ENCODE measurements at regions not wholly inside any gene's neighbourhood (a gene's known extent, or its start where the extent isn't known, plus 50 kb on each side); places are given as distances from the start of the nearest gene placed in this dataset.

GRCh38 chr19:33878030-33878544 lies 81.4 kb downstream of the KCTD15 start (continued):
- TF ChIP-seq BRCA1 (IDR thresholded peaks at IDR 0.05; ENCODE audit: low read depth, low read length): no peak

GRCh38 chr19:33878910-33879810 lies 82.5 kb downstream of the KCTD15 start:
- TF ChIP-seq POLR2AphosphoS5 (IDR thresholded peaks at IDR 0.05; ENCODE audit: low read length): no peak
- DNase-seq (ENCODE audit: low read depth, low spot score) (no peak), FAIRE-seq (no peak), ATAC-seq (no peak; the same call in 2 of the 3 replicates)
- H3K27ac ChIP-seq (ENCODE audit: control insufficient read depth, insufficient read depth): no peak overlapping the region
- H4K20me1 ChIP-seq (ENCODE audit: control insufficient read depth, insufficient read depth): no peaks in the 10 kb centered on the region
- ChIA-PET POLR2A (no interaction called here), SMC1A (ENCODE audit: uncharacterized antibody, unreplicated experiment) (interaction anchor here (0.8 kb wide), 1 partner anchor 8 kb away, joined by 3 read pairs; no protein-coding TSS in a partner anchor), CTCF (no interaction called here), RAD21 (ENCODE audit: unreplicated experiment) (no interaction called here)
- no peaks in the 10 kb centered on the region; a peak in 1 of 4 replicates for H3K27me3 ChIP-seq (replicated peaks in 1 of 2; ENCODE audit: control insufficient read depth in 2 of 2, insufficient read depth in 2 of 2, low read length in 1 of 2)
- no peaks in the 10 kb centered on the region for H3K4me1 ChIP-seq (ENCODE audit: control insufficient read depth, insufficient read depth, low read length)
- H3K9ac ChIP-seq (ENCODE audit: control insufficient read depth, insufficient read depth, low read length): no peak overlapping the region
- H3K36me3 ChIP-seq (ENCODE audit: control insufficient read depth in 2 of 2, insufficient read depth in 2 of 2, low read length in 1 of 2): no peaks in the 10 kb centered on the region
- no peaks in the 10 kb centered on the region for H3K9me3 ChIP-seq (replicated peaks; ENCODE audit: control insufficient read depth, insufficient read depth, low read length)
- no peak overlapping the region for H3K4me3 ChIP-seq
- in situ Hi-C loops (cut with MboI): no loop called here
- 60% methylated on average over 8 of the region's 11 CpGs for WGBS (ENCODE audit: insufficient coverage, insufficient replicate concordance, low lambda C conversion rate, missing lambda C conversion rate)
- H2AFZ ChIP-seq (ENCODE audit: control insufficient read depth, low read depth, low read length): no peak overlapping the region
- no peaks in the 10 kb centered on the region for H3K79me2 ChIP-seq (ENCODE audit: control insufficient read depth, insufficient read depth, low read length)
- H3K4me2 ChIP-seq (ENCODE audit: control insufficient read depth, insufficient read depth): no peak overlapping the region
- BruUV-seq (replicated peaks): no TSS peak
- intact Hi-C loops (cut with micrococcal nuclease; ENCODE audit: unreplicated experiment): no loop called here

- RAD21 ChIA-PET (ENCODE audit: unreplicated experiment): no interaction called here
- in situ Hi-C loops (cut with MboI) (no loop called here), intact Hi-C loops (cut with micrococcal nuclease; ENCODE audit: unreplicated experiment) (no loop called here)
- 47% methylated on average over 15 of the region's 15 CpGs for WGBS (ENCODE audit: insufficient coverage, insufficient replicate concordance, low lambda C conversion rate, missing lambda C conversion rate)
- ATAC-seq (peak; percentile 44), FAIRE-seq (no peak), DNase-seq (ENCODE audit: low read depth, low spot score) (no peak)
- Histone ChIP-seq H3K4me3 (no peak overlapping the region), H3K79me2 (ENCODE audit: control insufficient read depth, insufficient read depth, low read length) (no peaks in the 10 kb centered on the region), H3K9ac (ENCODE audit: control insufficient read depth, insufficient read depth, low read length) (no peak overlapping the region), H3K9me3 (replicated peaks; ENCODE audit: control insufficient read depth, insufficient read depth, low read length) (no peaks in the 10 kb centered on the region), H3K4me2 (ENCODE audit: control insufficient read depth, insufficient read depth) (no peak overlapping the region), H3K27ac (ENCODE audit: control insufficient read depth, insufficient read depth) (no peak overlapping the region), H2AFZ (ENCODE audit: control insufficient read depth, low read depth, low read length) (no peak overlapping the region), H3K4me1 (ENCODE audit: control insufficient read depth, insufficient read depth, low read length) (no peaks in the 10 kb centered on the region), H3K36me3 (ENCODE audit: control insufficient read depth in 2 of 2, insufficient read depth in 2 of 2, low read length in 1 of 2) (no peaks in the 10 kb centered on the region), H3K27me3 (replicated peaks in 1 of 2; ENCODE audit: control insufficient read depth in 2 of 2, insufficient read depth in 2 of 2, low read length in 1 of 2) (no peaks in the 10 kb centered on the region; a peak in 1 of 4 replicates), H4K20me1 (ENCODE audit: control insufficient read depth, insufficient read depth) (no peaks in the 10 kb centered on the region)
- no TSS peak for BruUV-seq (replicated peaks)
- POLR2A ChIA-PET: no interaction called here
- CTCF ChIA-PET: no interaction called here
- SMC1A ChIA-PET (ENCODE audit: uncharacterized antibody, unreplicated experiment): interaction anchor here (0.8 kb wide), 1 partner anchor 9 kb away, joined by 3 read pairs; no protein-coding TSS in a partner anchor
- TF ChIP-seq RB1 (IDR thresholded peaks at IDR 0.05; ENCODE audit: borderline replicate concordance) (no peak), RELB (IDR thresholded peaks at IDR 0.05; ENCODE audit: low read depth) (no peak), PBX3 (IDR thresholded peaks at IDR 0.05; ENCODE audit: insufficient replicate concordance, low read depth, low read length) (no peak), E2F4 (IDR thresholded peaks at IDR 0.05; ENCODE audit: low read depth, low read length) (no peak)
Observed at GRCh38 chr19:33879818-33880575, 83.3 kb downstream of the KCTD15 start.

All from GM12878 (cell line).